ENCODE measurements at regions not wholly inside any gene's neighbourhood (a gene's known extent, or its start where the extent isn't known, plus 50 kb on each side); places are given as distances from the start of the nearest gene placed in this dataset.
A peak's percentile ranks its signal among the peaks of the same experiment; 100 is the strongest.

GRCh38 chr2:11072550-11072949 lies 82.7 kb upstream of the SLC66A3 start:
- intact Hi-C loops (cut with micrococcal nuclease), result loop anchor here (2.0 kb wide), 1 partner anchor 52 kb away; no protein-coding TSS in a partner anchor
- ATAC-seq (no peak), DNase-seq (ENCODE audit: low read depth, low spot score) (no peak)
- H3K27ac ChIP-seq (ENCODE audit: low read depth, low read length), result no peak overlapping the region
- CTCF ChIA-PET, result interaction anchor here (1.3 to 1.4 kb wide), 2 partner anchors 10 to 237 kb away, joined by 4 read pairs; no protein-coding TSS in a partner anchor
- no peaks in the 10 kb centered on the region for H3K36me3 ChIP-seq (ENCODE audit: control insufficient read depth in 1 of 2, insufficient read depth in 2 of 2, low read length in 2 of 2)
- RAD21 ChIA-PET (ENCODE audit: low non-redundant PET in 1 of 2, low total read pairs in 2 of 2, uncharacterized antibody in 2 of 2, unreplicated experiment in 2 of 2), result no interaction called here
- TF ChIP-seq TCF7L2 (IDR thresholded peaks at IDR 0.05; ENCODE audit: borderline replicate concordance, extremely low read depth, insufficient read depth, insufficient read length) (no peak), JUND (IDR thresholded peaks at IDR 0.05) (no peak), YY1 (IDR thresholded peaks at IDR 0.05; ENCODE audit: extremely low read depth, insufficient replicate concordance, low read depth, low read length) (no peak), CTCF (IDR thresholded peaks at IDR 0.05 in 2 of 3, conservative IDR thresholded peaks at IDR 0.05 in 1 of 3; ENCODE audit: borderline replicate concordance in 1 of 3, insufficient read depth in 1 of 3, low read depth in 2 of 3, low read length in 2 of 3) (no peak), EZH2phosphoT487 (IDR thresholded peaks at IDR 0.05; ENCODE audit: borderline replicate concordance) (no peak), ZBTB33 (IDR thresholded peaks at IDR 0.05; ENCODE audit: extremely low read depth, insufficient replicate concordance, low read length) (no peak), CBX3 (IDR thresholded peaks at IDR 0.05; ENCODE audit: low read depth) (no peak), ZNF274 (IDR thresholded peaks at IDR 0.05; ENCODE audit: low read depth, low read length) (no peak), RAD21 (IDR thresholded peaks at IDR 0.05; ENCODE audit: low read depth) (no peak), POLR2AphosphoS5 (IDR thresholded peaks at IDR 0.05; ENCODE audit: low read depth, low read length) (no peak)
- no peaks in the 10 kb centered on the region for H4K20me1 ChIP-seq (ENCODE audit: insufficient read depth)
- H3K9me2 ChIP-seq (ENCODE audit: insufficient read depth), result no peaks in the 10 kb centered on the region
- peak overlapping the region; percentile 63 for H3K4me2 ChIP-seq (ENCODE audit: low read length)
- H3K79me2 ChIP-seq (ENCODE audit: insufficient read depth, low read length), result no peaks in the 10 kb centered on the region
- 0 out of 4 replicates have a peak overlapping the region, but pooled peaks of 1 of the 2 experiments have one; percentile 10 for H3K4me3 ChIP-seq (replicated peaks in 1 of 2; ENCODE audit: low read depth in 1 of 2, low read length in 2 of 2)
- H3K4me1 ChIP-seq (ENCODE audit: control insufficient read depth in 1 of 2, insufficient read depth in 2 of 2, low read length in 2 of 2), result peaks cover 0 to 26% of the 10 kb centered on the region in 2 experiments; a peak in 3 of 4 replicates
- POLR2A ChIA-PET, result no interaction called here
- H3K9ac ChIP-seq (ENCODE audit: low read length), result no peak overlapping the region
- peak overlapping the region; percentile 44 for H2AFZ ChIP-seq (ENCODE audit: low read depth, low read length, poor library complexity, severe bottlenecking)
- no TSS peak for BruUV-seq (replicated peaks)
- H3K27me3 ChIP-seq (ENCODE audit: insufficient read depth, low read length), result no peaks in the 10 kb centered on the region
- no peaks in the 10 kb centered on the region for H3K9me3 ChIP-seq (ENCODE audit: control insufficient read depth in 1 of 2, insufficient read depth in 1 of 2, low read depth in 1 of 2, low read length in 2 of 2)
